Activated CD4-positive, CD25-positive, alpha-beta regulatory T cell treated with anti-CD3 and anti-CD28 coated beads, Interleukin-2, amount 50 U/mL, for 24 hours (primary cell): ENCODE measurements at regions not wholly inside any gene's neighbourhood (a gene's known extent, or its start where the extent isn't known, plus 50 kb on each side); places are given as distances from the start of the nearest gene placed in this dataset.

Experiments used
- ATAC-seq, 2 donors: fragments of 150-1000 bp; cut with Tn5 transposase; one replicate each; pipeline ENCODE4 v1.10.0; 2021; ENCODE audit warnings: mild to moderate bottlenecking in 1 of 2, moderate library complexity in 1 of 2

DNA sequence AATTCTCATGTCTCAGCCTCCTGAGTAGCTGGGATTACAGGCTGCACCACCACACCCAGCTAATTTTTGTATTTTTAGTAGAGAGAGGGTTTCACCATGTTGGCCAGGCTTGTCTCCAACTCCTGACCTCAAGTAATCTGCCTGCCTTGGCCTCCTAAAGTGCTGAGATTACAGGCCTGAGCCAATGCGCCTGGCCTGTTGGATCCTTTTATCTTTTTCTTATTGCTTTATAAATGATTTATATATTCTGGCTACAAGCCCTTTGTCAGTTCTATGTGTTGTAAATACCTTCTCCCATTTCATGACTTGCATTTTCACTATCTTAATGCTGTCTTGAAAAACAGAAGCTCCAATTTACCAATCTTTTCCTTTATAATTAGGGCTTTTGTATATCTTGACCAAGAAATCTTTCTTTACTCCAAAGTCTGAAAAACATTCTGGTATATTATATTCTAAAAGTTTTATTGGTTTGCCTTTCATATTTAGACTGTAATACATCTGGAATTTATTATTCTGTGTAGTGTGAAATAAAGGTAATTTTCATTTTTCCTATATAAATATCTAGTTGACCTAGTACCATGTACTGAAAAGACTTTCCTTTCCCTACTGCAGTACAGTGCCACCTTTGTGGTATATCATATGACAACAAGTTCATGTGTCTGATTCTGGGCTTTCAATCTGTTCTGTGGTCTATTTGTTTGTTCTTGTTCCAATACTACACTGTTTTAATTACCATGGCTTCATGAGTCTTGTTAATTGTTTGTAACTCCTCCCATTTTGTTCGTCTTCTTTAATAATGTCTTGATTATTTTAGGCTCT lies 52.9 kb upstream of the RNU6-1 start:
- no peak for ATAC-seq

GRCh38 chr15:67895237-67895636 lies 55.4 kb upstream of the RNU6-1 start:
- no peak for ATAC-seq

DNA sequence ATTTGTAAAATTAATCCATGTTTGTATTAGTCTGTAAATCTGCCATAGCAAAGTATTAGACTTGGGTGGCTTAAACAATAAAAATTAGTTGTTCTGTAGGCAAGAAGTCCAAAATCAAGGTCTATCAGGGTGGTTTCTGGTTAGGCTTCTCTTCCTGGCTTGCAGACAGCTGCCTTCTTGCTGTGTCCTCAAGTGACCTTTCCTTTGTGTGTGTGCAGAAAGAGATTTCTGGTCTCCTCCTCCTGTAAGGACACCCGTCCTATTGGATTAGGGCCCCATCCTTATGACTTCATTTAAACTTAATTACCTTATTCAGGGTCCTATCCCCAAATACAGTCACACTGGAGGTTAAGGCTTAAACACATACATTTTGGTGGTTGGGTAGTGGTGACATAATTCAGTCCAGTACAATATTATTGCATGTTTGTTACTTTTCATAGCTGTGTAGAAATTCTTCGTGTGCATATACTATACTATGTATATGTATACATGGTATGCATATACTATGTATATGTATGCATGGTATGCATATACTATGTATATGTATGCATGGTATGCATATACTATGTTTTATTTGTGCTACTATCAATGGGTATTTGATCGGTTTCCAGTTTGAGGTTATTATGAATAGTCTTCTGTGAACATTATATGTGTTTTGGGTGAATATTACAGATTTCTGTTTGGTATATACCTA lies 57.9 kb upstream of the RNU6-1 start:
- ATAC-seq: no peak

DNA sequence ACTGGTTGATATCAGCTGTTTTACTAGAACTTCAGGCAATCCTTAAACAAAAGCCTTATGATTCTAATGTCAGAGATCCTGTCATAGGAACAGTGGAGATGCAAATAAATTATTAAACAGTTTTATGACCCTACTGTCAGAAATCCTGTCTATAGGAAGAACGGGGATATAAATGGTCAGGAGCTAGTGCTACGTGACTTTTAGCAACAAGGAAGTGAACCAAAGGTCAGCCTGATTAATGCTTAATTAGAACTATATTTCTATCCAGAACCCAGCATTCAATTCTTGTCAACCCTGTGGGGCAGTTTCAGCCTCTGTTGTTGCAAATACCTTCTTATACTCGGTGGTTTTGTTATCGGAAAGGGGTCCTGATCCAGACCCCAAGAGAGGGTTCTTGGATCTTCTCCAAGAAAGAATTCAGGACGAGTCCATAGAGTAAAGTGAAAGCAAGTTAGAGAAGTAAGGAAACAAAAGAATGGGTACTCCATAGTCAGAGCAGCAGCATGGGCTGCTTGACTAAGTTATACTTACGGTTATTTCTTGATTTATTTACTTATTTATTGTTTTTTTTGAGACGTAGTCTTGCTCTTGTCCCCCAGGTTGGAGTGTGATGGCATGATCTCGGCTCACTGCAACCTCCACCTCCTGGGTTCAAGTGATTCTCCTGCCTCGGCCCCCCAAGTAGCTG lies 59.9 kb upstream of the RNU6-1 start:
- no peak for ATAC-seq

- ATAC-seq: no peak
Measured at GRCh38 chr15:67900621-67901147, 60.8 kb upstream of the RNU6-1 start.

- no peak for ATAC-seq
Measured at GRCh38 chr15:67901922-67902321, 62.1 kb upstream of the RNU6-1 start.

- ATAC-seq: peak in 1 of 2 donors; percentile 5
Measured at GRCh38 chr15:67902579-67903009, 62.7 kb upstream of the RNU6-1 start.

DNA sequence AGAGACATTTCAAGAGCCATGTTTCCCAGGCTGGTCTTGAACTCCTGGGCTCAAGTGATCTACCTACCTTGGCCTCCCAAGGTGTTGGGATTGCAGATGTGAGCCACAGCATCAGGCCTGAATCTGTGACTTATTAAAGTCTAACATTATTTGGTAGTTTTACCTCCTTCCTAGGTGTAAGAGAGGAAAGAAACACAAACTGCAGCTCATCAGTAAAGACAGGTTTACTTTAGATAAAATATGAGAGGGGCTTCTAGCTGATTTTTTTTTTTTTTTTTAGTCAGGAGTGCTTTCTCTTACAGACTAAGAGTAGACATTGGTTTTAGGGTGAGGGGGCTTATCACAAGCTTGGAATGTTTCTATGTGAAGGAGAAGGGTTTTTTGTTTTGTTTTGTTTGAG lies 63.9 kb upstream of the RNU6-1 start:
- no peak for ATAC-seq

- no peak for ATAC-seq
Measured at GRCh38 chr15:67905628-67906027, 65.8 kb upstream of the RNU6-1 start.

DNA sequence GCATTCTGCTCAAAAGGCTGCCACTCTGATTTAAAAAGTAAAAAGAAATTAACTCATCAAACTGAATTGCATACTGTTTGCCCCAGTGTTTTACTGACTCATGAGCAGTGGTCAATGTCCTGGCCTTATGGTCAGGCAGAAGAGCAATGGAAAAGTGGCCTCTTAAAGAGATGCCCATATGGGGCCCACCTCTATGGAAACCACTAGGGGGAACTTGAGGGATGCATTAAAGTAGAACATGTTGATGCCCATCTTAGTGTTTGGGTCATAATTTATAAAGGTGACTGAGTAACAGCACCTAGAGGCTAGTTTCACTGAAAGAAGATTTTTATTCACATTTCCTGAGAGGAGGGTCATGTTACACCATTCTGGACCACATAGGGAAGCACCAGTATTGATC lies 66.5 kb upstream of the RNU6-1 start:
- no peak for ATAC-seq

DNA sequence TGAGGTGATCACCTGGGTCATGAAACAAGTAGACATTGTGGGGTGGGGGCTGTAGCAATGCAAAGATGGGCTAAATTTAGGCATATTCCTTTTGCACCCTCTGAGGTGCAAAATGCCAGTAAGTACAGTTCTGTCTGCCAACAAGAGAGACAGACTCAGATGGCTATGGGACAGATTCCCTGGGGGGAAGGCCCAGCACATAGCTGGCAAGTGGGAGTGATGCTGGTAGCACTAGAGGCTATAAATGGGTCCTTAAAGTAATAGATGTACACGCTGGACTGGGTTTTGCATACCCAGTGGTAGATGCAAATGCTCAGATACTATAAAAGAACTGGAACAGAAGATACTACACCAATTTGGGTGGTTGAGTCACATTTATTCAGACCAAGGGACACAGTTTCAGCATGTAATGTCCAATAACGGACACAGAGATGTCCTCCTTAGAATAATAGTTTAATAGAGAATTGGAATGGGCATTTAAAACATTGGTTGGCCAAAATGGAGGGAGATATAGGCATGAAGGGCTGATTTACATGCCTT lies 67.4 kb upstream of the RNU6-1 start:
- ATAC-seq: no peak

GRCh38 chr15:67908756-67909155 lies 68.9 kb upstream of the RNU6-1 start:
- ATAC-seq: no peak

DNA sequence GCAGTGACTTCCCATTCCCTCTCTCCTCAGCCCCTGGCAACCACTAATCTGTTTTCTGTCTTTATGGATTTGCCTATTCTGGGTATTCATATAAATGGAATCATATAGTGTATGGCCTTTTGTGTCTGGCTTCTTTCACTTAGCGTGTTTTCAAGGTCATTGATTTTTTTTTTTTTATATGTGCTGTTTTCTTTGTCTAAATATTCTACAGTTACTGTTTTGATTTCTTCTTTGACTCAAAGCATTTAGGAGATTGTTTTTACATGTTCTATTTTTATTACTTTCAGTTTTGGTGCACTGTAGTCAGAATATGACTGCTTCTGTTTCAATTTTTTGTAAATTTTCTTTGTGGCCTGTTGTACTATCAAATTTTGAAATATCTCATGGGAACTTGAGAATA lies 71.9 kb upstream of the RNU6-1 start:
- ATAC-seq: no peak

- no peak for ATAC-seq
Measured at GRCh38 chr15:67914028-67914427, 74.2 kb upstream of the RNU6-1 start.

DNA sequence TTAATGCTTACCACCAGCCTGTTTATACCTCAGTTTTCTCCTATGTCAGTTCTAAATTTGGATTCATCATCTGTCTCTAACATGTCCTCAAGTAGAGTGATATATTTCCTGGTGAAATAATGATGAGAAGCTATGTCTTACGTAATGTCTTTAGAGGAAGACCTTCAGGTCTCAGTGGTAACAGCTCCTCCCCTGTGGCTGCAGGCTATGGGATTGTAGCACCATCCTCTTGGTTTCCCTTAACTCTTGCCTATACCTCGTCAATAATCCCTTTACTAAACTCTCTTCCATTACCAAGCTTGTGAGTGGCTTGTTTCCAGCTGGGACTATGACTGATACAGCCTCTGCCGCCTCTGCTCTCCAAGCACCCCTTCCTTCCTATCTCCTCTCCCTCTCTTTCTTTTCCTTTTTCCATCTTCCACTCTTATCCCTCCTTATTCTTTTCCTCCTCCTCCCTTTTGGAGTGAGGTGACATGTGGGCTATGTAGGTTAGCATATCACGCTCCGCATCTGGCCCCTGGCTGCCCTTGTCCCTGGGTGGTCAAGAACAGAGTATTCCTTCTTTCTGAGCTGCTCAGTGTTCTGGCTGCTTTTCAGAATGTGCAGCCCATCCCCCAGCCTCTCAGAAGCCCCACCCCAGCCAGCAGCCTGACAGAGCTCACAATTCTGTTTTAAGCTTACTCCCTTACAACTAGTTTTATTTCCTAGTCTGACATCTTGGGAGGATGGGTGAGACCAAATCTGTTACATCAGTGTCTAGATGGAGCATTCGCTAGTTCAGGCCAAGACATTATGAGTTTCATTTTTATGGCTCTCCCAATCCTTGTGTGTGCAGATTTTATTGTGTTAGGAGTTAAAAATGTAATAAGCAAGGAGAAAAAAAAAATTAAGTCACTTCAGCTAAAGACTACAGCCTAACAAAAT lies 75.0 kb upstream of the RNU6-1 start:
- no peak for ATAC-seq

GRCh38 chr15:67915461-67916374 lies 75.9 kb upstream of the RNU6-1 start:
- ATAC-seq: no peak

- ATAC-seq: no peak
Measured at GRCh38 chr15:67916565-67916964, 76.7 kb upstream of the RNU6-1 start.

GRCh38 chr15:67917037-67917436 lies 77.2 kb upstream of the RNU6-1 start:
- ATAC-seq: no peak

DNA sequence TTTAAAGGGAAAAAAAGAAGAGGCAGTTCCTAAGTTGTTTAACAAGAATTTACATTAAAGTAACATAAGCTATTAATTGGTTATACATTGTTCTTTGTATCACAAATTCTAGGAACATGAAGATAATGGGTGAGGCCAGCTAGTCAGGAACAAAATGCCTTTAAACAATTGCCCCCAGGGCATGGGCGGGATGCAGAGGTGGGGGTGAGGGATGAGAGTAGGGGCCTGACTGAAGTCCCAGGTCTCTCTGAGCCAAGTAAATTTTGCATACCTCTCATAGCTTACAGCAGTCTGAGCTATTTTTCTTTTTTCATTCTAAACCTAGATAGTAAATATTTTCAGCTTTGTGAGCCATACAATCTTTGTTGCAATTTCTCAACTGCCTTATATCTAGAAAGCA lies 77.8 kb upstream of the RNU6-1 start:
- no peak for ATAC-seq

DNA sequence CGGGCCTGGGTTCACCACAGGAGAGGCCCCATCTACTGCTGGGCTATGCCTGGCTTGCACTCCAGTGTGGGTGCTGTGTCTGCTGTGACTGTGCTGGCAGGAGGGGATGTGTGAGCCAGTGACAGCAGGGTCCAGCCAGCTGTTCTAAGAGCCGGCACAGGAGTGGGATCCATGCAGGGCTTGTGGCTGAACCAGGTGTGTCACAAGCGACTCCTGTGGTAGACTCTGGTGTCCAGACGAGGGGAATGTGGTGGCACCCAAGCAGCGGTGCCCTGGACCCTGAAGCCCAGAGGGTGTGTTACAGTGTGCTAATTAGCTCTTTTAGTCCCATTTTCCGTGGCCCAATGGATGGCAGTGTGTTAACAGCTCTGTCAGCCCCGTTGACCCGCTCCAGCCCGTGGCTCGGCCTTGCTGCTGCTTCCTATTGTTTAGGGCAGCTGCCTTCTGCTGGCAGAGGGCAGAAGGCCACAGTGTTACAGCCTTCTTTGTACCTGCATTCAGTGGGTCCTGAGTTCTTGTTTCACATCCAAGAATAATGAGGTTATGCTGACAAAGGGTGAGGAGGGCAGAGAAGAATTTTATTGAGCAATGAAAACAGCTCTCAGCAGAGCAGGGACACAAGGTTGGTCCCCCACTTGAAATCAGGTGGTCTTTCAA lies 78.5 kb upstream of the RNU6-1 start:
- no peak for ATAC-seq
